ENCODE measurements at regions not wholly inside any gene's neighbourhood (a gene's known extent, or its start where the extent isn't known, plus 50 kb on each side); places are given as distances from the start of the nearest gene placed in this dataset.

DNA sequence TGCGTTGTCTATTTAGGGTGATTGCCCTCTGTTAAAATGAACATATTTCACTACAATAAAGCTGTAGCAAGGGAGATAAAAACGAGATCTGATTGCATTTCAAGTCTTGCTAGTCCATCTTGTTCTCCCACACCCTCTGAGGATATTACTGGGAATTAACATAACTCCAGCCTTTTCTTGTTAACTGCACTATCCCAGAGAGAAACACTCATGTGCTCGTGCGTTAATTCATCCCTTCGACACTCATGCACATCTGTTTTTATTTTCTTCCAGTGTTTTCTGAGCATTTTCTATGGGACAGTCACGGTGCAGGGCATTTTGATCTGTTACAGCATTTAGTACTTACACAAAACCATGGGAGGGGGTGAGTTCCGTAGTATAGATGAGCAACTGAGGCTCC lies 202.1 kb downstream of the CYLD start:
- TF ChIP-seq, protein P1, sequence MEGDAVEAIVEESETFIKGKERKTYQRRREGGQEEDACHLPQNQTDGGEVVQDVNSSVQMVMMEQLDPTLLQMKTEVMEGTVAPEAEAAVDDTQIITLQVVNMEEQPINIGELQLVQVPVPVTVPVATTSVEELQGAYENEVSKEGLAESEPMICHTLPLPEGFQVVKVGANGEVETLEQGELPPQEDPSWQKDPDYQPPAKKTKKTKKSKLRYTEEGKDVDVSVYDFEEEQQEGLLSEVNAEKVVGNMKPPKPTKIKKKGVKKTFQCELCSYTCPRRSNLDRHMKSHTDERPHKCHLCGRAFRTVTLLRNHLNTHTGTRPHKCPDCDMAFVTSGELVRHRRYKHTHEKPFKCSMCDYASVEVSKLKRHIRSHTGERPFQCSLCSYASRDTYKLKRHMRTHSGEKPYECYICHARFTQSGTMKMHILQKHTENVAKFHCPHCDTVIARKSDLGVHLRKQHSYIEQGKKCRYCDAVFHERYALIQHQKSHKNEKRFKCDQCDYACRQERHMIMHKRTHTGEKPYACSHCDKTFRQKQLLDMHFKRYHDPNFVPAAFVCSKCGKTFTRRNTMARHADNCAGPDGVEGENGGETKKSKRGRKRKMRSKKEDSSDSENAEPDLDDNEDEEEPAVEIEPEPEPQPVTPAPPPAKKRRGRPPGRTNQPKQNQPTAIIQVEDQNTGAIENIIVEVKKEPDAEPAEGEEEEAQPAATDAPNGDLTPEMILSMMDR (IDR thresholded peaks at IDR 0.05): no peak
- no peak for TF ChIP-seq POLR2A (IDR thresholded peaks at IDR 0.05)
